ENCODE measurements at regions not wholly inside any gene's neighbourhood (a gene's known extent, or its start where the extent isn't known, plus 50 kb on each side); places are given as distances from the start of the nearest gene placed in this dataset.

- TF ChIP-seq CTCF (IDR thresholded peaks at IDR 0.05) (no peak), POLR2A (IDR thresholded peaks at IDR 0.05) (no peak)
Observed at GRCh38 chrX:73930300-73930699, 77.8 kb upstream of the XIST start.

Data from testis (tissue), 2 donors.